Kidney (tissue), 13 donors: ENCODE measurements at regions not wholly inside any gene's neighbourhood (a gene's known extent, or its start where the extent isn't known, plus 50 kb on each side); places are given as distances from the start of the nearest gene placed in this dataset.

Source experiments
- DNase-seq, 5 donors: peaks; one replicate each; pipeline ENCODE4 v3.0.0-alpha.2; 2013 to 2020
- FAIRE-seq: peaks from 2 replicates; lab custom pipeline; 2012; peaks lifted over from hg19 to GRCh38; lab: Jason Lieb, UNC
- H3K27ac ChIP-seq, 2 donors: one replicate each; pipeline ENCODE4 v1.7.0; 2013; ENCODE audit warnings: low read depth in 2 of 2, low read length in 2 of 2, inconsistent platforms in 1 of 2
- H3K27me3 ChIP-seq: one replicate; pipeline ENCODE4 v1.7.1; 2013; ENCODE audit warnings: low read length, inconsistent platforms; ENCODE audit not compliant: control insufficient read depth, insufficient read depth
- H3K36me3 ChIP-seq, 3 donors: one replicate each; pipeline versions ENCODE4 v1.7.0 to v1.7.1; 2013; ENCODE audit warnings: low read length in 3 of 3, control low read depth in 1 of 3, inconsistent platforms in 1 of 3; ENCODE audit not compliant: insufficient read depth in 3 of 3, control insufficient read depth in 2 of 3
- H3K4me1 ChIP-seq, 3 donors: one replicate each; pipeline versions ENCODE4 v1.7.0 to v1.7.1; 2013; ENCODE audit warnings: low read length in 3 of 3, inconsistent platforms in 1 of 3, low read depth in 1 of 3; ENCODE audit not compliant: control insufficient read depth in 2 of 3, insufficient read depth in 2 of 3
- H3K4me3 ChIP-seq, 3 donors: one replicate each; pipeline versions ENCODE4 v1.7.0 to v1.8.1; 2013; ENCODE audit warnings: low read length in 3 of 3, control low read depth in 1 of 3, inconsistent platforms in 1 of 3
- H3K9ac ChIP-seq, 3 donors: one replicate each; pipeline versions ENCODE4 v1.7.0 to v1.7.1; 2013; ENCODE audit warnings: low read length in 3 of 3, control low read depth in 1 of 3, inconsistent platforms in 1 of 3
- H3K9me3 ChIP-seq, 3 donors: one replicate each; pipeline versions ENCODE4 v1.7.0 to v1.7.1; 2013; ENCODE audit warnings: low read length in 3 of 3, control low read depth in 1 of 3, inconsistent platforms in 1 of 3; ENCODE audit not compliant: control insufficient read depth in 2 of 3, insufficient read depth in 1 of 3
- intact Hi-C: fragments of 100-400 bp; cut with DNase I; formaldehyde crosslinking; loops from one replicate; pipeline ENCODE4 v1.11.1; 2022
- TF ChIP-seq, protein P1 (sequence below): IDR thresholded peaks from 3 replicates; pipeline ENCODE4 v1.5.1; 2012; ENCODE audit warnings: mild to moderate bottlenecking, moderate library complexity, borderline replicate concordance; ENCODE audit not compliant: insufficient read depth; ENCODE audit errors: extremely low read depth
- donor health status: control.
- donor health status: control.
- donor health status: control.
- donor health status: control.
- donor health status: control.
- donor health status: DM: yes; HTN: yes; CAD: no.
- donor health status: Normal renal cell carcinoma (clear cell type).

DNA sequence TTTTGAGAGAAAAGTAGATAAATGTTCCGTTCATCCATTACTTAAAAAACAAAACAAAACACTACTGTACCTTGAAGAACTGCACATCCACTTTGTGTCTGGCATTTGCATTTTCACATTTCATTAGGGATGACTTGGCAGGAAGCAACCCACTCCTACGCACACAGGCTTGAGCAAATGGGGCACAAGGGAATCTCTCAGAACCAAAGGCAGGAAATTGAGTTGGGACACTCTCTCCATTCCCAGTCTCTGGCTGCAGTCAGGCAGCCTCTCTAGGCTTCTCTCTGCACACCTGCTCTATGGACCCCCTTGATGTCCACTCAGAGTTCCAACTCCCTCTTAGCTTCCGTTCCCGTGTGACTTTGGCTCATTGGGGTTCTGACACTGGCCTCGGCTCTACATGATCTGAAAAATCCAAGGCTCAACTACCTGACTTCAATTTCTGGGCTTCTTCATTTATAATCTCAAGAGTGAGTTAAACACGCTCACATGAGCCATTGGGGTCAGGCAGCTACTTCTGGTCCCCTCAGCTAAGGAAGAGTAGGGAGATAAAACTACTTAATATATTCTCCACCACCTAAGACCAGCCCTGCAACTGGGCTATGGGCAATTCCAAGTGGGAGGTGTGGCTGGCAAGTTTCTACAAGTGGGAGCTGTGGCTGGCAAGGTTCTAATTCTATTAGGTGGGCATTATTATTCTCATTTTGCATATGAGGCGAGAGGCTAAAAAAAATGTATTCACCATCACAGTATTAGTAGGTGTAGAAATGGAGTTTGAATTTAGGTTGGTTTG is 251.9 kb downstream of the SOD2 start:
- no peaks in the 10 kb centered on the region for H3K4me1 ChIP-seq
- FAIRE-seq, result no peak

DNA sequence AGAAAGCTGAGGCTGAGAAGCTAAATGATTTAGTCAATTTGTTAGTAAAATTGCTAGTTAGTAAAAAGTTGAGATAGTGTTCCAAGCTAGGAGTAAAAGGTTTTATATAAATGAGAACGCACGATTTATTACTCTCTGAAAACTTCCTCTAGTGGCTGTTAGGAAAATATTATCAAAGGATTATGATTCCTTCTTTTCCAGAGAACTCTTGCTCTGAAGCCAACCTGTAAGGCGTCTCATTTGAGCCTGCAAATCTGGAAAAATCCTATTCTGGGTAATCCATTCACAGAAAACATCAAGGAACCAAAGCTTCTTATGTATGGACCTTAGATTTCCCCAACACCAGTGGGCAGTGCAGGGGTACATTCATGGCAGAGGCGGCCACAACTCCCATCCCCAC is 252.7 kb downstream of the SOD2 start:
- Histone ChIP-seq H3K4me3 (no peak overlapping the region), H3K27me3 (no peaks in the 10 kb centered on the region), H3K9me3 (no peaks in the 10 kb centered on the region), H3K9ac (no peak overlapping the region), H3K4me1 (no peaks in the 10 kb centered on the region), H3K36me3 (no peaks in the 10 kb centered on the region), H3K27ac (no peak overlapping the region)
- DNase-seq (no peak), FAIRE-seq (no peak)
- TF ChIP-seq, protein P1, sequence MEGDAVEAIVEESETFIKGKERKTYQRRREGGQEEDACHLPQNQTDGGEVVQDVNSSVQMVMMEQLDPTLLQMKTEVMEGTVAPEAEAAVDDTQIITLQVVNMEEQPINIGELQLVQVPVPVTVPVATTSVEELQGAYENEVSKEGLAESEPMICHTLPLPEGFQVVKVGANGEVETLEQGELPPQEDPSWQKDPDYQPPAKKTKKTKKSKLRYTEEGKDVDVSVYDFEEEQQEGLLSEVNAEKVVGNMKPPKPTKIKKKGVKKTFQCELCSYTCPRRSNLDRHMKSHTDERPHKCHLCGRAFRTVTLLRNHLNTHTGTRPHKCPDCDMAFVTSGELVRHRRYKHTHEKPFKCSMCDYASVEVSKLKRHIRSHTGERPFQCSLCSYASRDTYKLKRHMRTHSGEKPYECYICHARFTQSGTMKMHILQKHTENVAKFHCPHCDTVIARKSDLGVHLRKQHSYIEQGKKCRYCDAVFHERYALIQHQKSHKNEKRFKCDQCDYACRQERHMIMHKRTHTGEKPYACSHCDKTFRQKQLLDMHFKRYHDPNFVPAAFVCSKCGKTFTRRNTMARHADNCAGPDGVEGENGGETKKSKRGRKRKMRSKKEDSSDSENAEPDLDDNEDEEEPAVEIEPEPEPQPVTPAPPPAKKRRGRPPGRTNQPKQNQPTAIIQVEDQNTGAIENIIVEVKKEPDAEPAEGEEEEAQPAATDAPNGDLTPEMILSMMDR, result no peak
- intact Hi-C loops, result no loop called here

More for the DNA sequence above, 251.9 kb downstream of the SOD2 start:
- H3K27ac ChIP-seq, result no peak overlapping the region
- no peaks in the 10 kb centered on the region for H3K27me3 ChIP-seq
- intact Hi-C loops, result no loop called here
- no peak overlapping the region for H3K4me3 ChIP-seq
- TF ChIP-seq, protein P1, result no peak
- DNase-seq, result no peak
- no peak overlapping the region for H3K9ac ChIP-seq
- no peaks in the 10 kb centered on the region for H3K36me3 ChIP-seq
- no peaks in the 10 kb centered on the region for H3K9me3 ChIP-seq

DNA sequence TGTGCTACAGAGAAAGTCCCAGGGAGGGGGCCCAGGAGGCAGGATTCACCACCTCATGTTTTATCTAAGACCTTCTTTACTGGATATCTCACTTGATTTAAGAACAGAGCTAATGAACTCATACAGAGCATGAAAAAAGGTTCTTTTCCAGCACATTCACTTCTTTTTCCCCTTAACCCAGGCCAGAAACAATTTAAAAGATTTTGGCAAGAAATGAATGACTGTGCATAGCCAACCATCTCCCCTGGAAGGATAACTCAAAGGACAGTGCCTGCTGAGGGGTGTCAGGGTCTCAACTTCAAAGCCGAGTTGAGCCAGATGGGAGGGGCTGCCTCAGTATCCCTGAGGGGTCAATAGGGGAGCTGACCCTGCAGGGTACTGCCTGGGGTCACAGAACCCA is 253.4 kb downstream of the SOD2 start:
- Histone ChIP-seq H3K27ac (no peak overlapping the region), H3K9ac (no peak overlapping the region), H3K27me3 (no peaks in the 10 kb centered on the region), H3K4me3 (no peak overlapping the region), H3K9me3 (no peaks in the 10 kb centered on the region), H3K4me1 (no peaks in the 10 kb centered on the region), H3K36me3 (no peaks in the 10 kb centered on the region)
- FAIRE-seq (no peak), DNase-seq (no peak)
- intact Hi-C loops, result no loop called here
- TF ChIP-seq, protein P1, result no peak

GRCh38 chr6:159438106-159438505 is 254.9 kb downstream of the SOD2 start:
- intact Hi-C loops, result no loop called here
- FAIRE-seq (no peak), DNase-seq (peak in 3 of 5 donors; percentile 31 to 61 (median 56))
- Histone ChIP-seq H3K27me3 (no peaks in the 10 kb centered on the region), H3K9ac (no peak overlapping the region), H3K4me1 (no peaks in the 10 kb centered on the region), H3K4me3 (no peak overlapping the region), H3K27ac (no peak overlapping the region), H3K36me3 (no peaks in the 10 kb centered on the region), H3K9me3 (peaks cover 0 to 12% (median 0%) of the 10 kb centered on the region in 3 donors)
- TF ChIP-seq, protein P1, result no peak
